K562 (cell line): ENCODE measurements at regions not wholly inside any gene's neighbourhood (a gene's known extent, or its start where the extent isn't known, plus 50 kb on each side); places are given as distances from the start of the nearest gene placed in this dataset.
A peak's percentile ranks its signal among the peaks of the same experiment; 100 is the strongest.

Source experiments
- ATAC-seq: fragments of 200-7000 bp; cut with Tn5 transposase; 3 replicates; pipeline ENCODE4 v1.9.1; 2020; ENCODE audit warnings: moderate library complexity
- BruUV-seq: library from RNA; stranded (reverse); fragments of 400-500 nt; replicated peaks from 2 replicates; lab custom pipeline; 2021; lab: Mats Ljungman, UMichigan
- CTCF ChIA-PET: fragments of 300-600 bp; formaldehyde crosslinking; extraction: SDS; loops from one replicate; lab custom pipeline; 2021; ENCODE audit warnings: low intra/inter-chr PET ratio; lab: Yijun Ruan, JAX
- POLR2A ChIA-PET: fragments of 300-600, 350-650 bp; sonication (Branson Sonifier 250); formaldehyde crosslinking; extraction: SDS; loops from one replicate; lab custom pipeline; 2021; ENCODE audit warnings: antibody characterized with exemption, inconsistent platforms; lab: Yijun Ruan, JAX
- DNase-seq, 4 experiments: peaks; one replicate each; pipeline versions ENCODE4 v3.0.0 to v3.0.0-alpha.2; 2011 to 2018; ENCODE audit warnings: low spot score in 3 of 4, mixed read lengths in 3 of 4; ENCODE audit errors: extremely low read depth in 1 of 4
- FAIRE-seq: peaks from 2 replicates; lab custom pipeline; 2011; peaks lifted over from hg19 to GRCh38; lab: Jason Lieb, UNC
- H2AFZ ChIP-seq: 2 replicates; pipeline ENCODE4 v1.6.0; 2011; ENCODE audit warnings: low read depth, low read length, control low read depth, inconsistent platforms
- H3K27ac ChIP-seq: fragments of 200-600 bp; 3 replicates; pipeline ENCODE4 v1.8.0; 2011; ENCODE audit warnings: low read depth, mild to moderate bottlenecking, control low read depth, inconsistent platforms, low read length, moderate library complexity, mixed read lengths; ENCODE audit errors: extremely low read depth
- H3K27me3 ChIP-seq, 2 experiments: fragments of 300-600 bp in 1 of 2; 2 replicates in 1 of 2; 3 replicates in 1 of 2; pipeline versions ENCODE4 v1.6.0 to v1.8.0; 2011; ENCODE audit warnings: inconsistent platforms in 2 of 2, low read length in 2 of 2, mild to moderate bottlenecking in 1 of 2, mixed read lengths in 1 of 2, moderate library complexity in 1 of 2; ENCODE audit not compliant: control insufficient read depth in 2 of 2, insufficient read depth in 2 of 2
- H3K36me3 ChIP-seq: fragments of 300-600 bp; 3 replicates; pipeline ENCODE4 v1.8.0; 2011; ENCODE audit warnings: mild to moderate bottlenecking, low read length, inconsistent platforms; ENCODE audit not compliant: control insufficient read depth, insufficient read depth
- H3K4me1 ChIP-seq, 2 experiments: fragments of 200-600 bp in 1 of 2; replicated peaks in 1 of 2; 2 replicates in 1 of 2; 3 replicates in 1 of 2; pipeline versions ENCODE4 v1.5.1 to v1.8.0; 2011; ENCODE audit warnings: inconsistent platforms in 2 of 2, low read length in 2 of 2, mild to moderate bottlenecking in 1 of 2, mixed read lengths in 1 of 2, moderate library complexity in 1 of 2; ENCODE audit not compliant: control insufficient read depth in 2 of 2, insufficient read depth in 2 of 2
- H3K4me2 ChIP-seq: 2 replicates; pipeline ENCODE4 v1.6.1; 2011; ENCODE audit warnings: low read length, control low read depth, inconsistent platforms, mixed read lengths; ENCODE audit not compliant: insufficient read depth
- H3K4me3 ChIP-seq: fragments of 200-600 bp; sonication (generic), shearing (Covaris generic); 2 replicates; pipeline ENCODE4 v1.5.1; 2016; ENCODE audit warnings: control low read depth, inconsistent platforms
- H3K79me2 ChIP-seq: fragments of 200-600 bp; 3 replicates; pipeline ENCODE4 v1.8.0; 2011; ENCODE audit warnings: low read length, inconsistent platforms; ENCODE audit not compliant: control insufficient read depth, insufficient read depth
- H3K9ac ChIP-seq, 2 experiments: 2 replicates each; pipeline versions ENCODE4 v1.6.0 to v1.6.1; 2011; ENCODE audit warnings: low read depth in 2 of 2, low read length in 2 of 2, control low read depth in 1 of 2, inconsistent platforms in 1 of 2, mild to moderate bottlenecking in 1 of 2, mixed read lengths in 1 of 2; ENCODE audit not compliant: insufficient read depth in 1 of 2
- H3K9me1 ChIP-seq: one replicate; pipeline ENCODE4 v1.6.0; 2011; ENCODE audit warnings: inconsistent platforms, mild to moderate bottlenecking, low read length, moderate library complexity; ENCODE audit not compliant: control insufficient read depth, insufficient read depth
- H3K9me3 ChIP-seq: replicated peaks from 2 replicates; pipeline ENCODE4 v1.5.1; 2011; ENCODE audit warnings: low read depth, low read length, inconsistent platforms; ENCODE audit not compliant: control insufficient read depth, insufficient read depth
- H4K20me1 ChIP-seq: replicated peaks from 2 replicates; pipeline ENCODE4 v1.6.1; 2011; ENCODE audit warnings: low read length, inconsistent platforms, mixed read lengths; ENCODE audit not compliant: control insufficient read depth, insufficient read depth
- ADNP ChIP-seq: fragments of 200-800 bp; sonication (Bioruptor generic); IDR thresholded peaks from 2 replicates; pipeline ENCODE4 v1.6.1; 2016; ENCODE audit warnings: missing genetic modification characterization, missing compliant biosample characterization
- BDP1 ChIP-seq: IDR thresholded peaks from 3 replicates; pipeline ENCODE4 v1.6.1; 2011; ENCODE audit not compliant: insufficient read length, insufficient read depth
- FUS ChIP-seq: fragments of 200-400 bp; formaldehyde crosslinking; optimal IDR thresholded peaks from 2 replicates; pipeline ENCODE3; 2017; ENCODE audit warnings: low read depth, low read length
- GTF2A2 ChIP-seq: IDR thresholded peaks from 2 replicates; pipeline ENCODE4 v1.6.1; 2016; ENCODE audit warnings: mild to moderate bottlenecking, missing genetic modification characterization, missing compliant biosample characterization
- HDAC3 ChIP-seq: fragments of 450-650 bp; IDR thresholded peaks from 2 replicates; pipeline ENCODE4 v1.6.1; 2018; ENCODE audit warnings: borderline replicate concordance, mild to moderate bottlenecking, moderate library complexity; ENCODE audit not compliant: partially characterized antibody
- HNRNPLL ChIP-seq: fragments of 200-400 bp; formaldehyde crosslinking; IDR thresholded peaks from 2 replicates; pipeline ENCODE4 v1.6.1; 2017; ENCODE audit warnings: low read length, low read depth, mild to moderate bottlenecking; ENCODE audit not compliant: poor library complexity, severe bottlenecking
- MXI1 ChIP-seq: IDR thresholded peaks from 2 replicates; pipeline ENCODE4 v1.6.1; 2011; ENCODE audit warnings: low read depth, mild to moderate bottlenecking, improper control_type of control experiment, low read length
- NCOR1 ChIP-seq: fragments of 450-650 bp; IDR thresholded peaks from 2 replicates; pipeline ENCODE4 v1.6.1; 2016; ENCODE audit warnings: mild to moderate bottlenecking, moderate library complexity
- NUFIP1 ChIP-seq: fragments of 450-650 bp; IDR thresholded peaks from 2 replicates; pipeline ENCODE4 v1.6.1; 2018; ENCODE audit not compliant: partially characterized antibody
- POU5F1 ChIP-seq: fragments of 150-350 bp; IDR thresholded peaks from 2 replicates; pipeline ENCODE4 v1.6.1; 2014; ENCODE audit warnings: borderline replicate concordance, low read length, low read depth, mild to moderate bottlenecking; ENCODE audit not compliant: partially characterized antibody
- SMAD1 ChIP-seq: fragments of 150-350 bp; IDR thresholded peaks from 2 replicates; pipeline ENCODE4 v1.6.1; 2014; ENCODE audit warnings: low read length, low read depth; ENCODE audit not compliant: partially characterized antibody
- WHSC1 ChIP-seq: IDR thresholded peaks from one replicate; pipeline ENCODE4 v1.6.1; 2012; ENCODE audit warnings: low read length, control low read depth, inconsistent platforms
- ZNF174 ChIP-seq: fragments of 250-450 bp; sonication (Bioruptor Pico); IDR thresholded peaks from 2 replicates; pipeline ENCODE4 v1.4.0; 2020; ENCODE audit warnings: mild to moderate bottlenecking
- ZNF3 ChIP-seq: fragments of 250-450 bp; sonication (Bioruptor Pico); IDR thresholded peaks from 2 replicates; pipeline ENCODE4 v1.5.0; 2021; ENCODE audit warnings: mild to moderate bottlenecking, moderate library complexity
- ZNF347 ChIP-seq: fragments of 450-650 bp; formaldehyde crosslinking; IDR thresholded peaks from 2 replicates; pipeline ENCODE4 v1.4.0; 2020; ENCODE audit warnings: low read depth, mild to moderate bottlenecking, moderate library complexity
- ZZZ3 ChIP-seq: fragments of 450-650 bp; IDR thresholded peaks from 2 replicates; pipeline ENCODE4 v1.6.1; 2016; ENCODE audit warnings: antibody characterized with exemption, mild to moderate bottlenecking, moderate library complexity
- WGBS: fragments of 100-300 bp; shearing (Covaris generic); methylation state at CpG from one replicate; pipeline ENCODE4 v1.1.6; 2016; ENCODE audit warnings: low coverage, mixed read lengths; ENCODE audit not compliant: insufficient coverage; ENCODE audit errors: missing lambda C conversion rate; 5-methylcytosine and 5-hydroxymethylcytosine counted together
- in situ Hi-C: fragments of 300-500 bp; cut with MboI; formaldehyde crosslinking; loops from 4 replicates; pipeline ENCODE4 v1.15.0; 2018; ENCODE audit warnings: inconsistent platforms, mixed read lengths
- intact Hi-C: fragments of 100-400 bp; cut with micrococcal nuclease; formaldehyde crosslinking; loops from 2 replicates; pipeline ENCODE4 v1.14.2; 2022

- in situ Hi-C loops (loop anchor here (10.0 kb wide), 1 partner anchor 135 kb away; no protein-coding TSS in a partner anchor), intact Hi-C loops (no loop called here)
- CTCF ChIA-PET: no interaction called here
- Histone ChIP-seq H3K79me2 (no peaks in the 10 kb centered on the region), H2AFZ (no peak overlapping the region), H3K27me3 (peaks cover 7 to 16% of the 10 kb centered on the region in 2 experiments; a peak in 3 of 5 replicates), H3K4me2 (no peak overlapping the region), H3K36me3 (no peaks in the 10 kb centered on the region), H3K9ac (no peak overlapping the region)
- POLR2A ChIA-PET: interaction anchor here (0.6 kb wide), 1 partner anchor 327 kb away, joined by 3 read pairs; no protein-coding TSS in a partner anchor
- no peak for DNase-seq
- no peak for FAIRE-seq
- WGBS: 1% methylated on average over 4 of the region's 5 CpGs
- TF ChIP-seq SMAD1 (no peak), ZNF3 (no peak), HDAC3 (no peak)
- TF ChIP-seq, all 486 proteins: peak for 0
- no peaks in the 10 kb centered on the region for H3K4me1 ChIP-seq
- no TSS peak for BruUV-seq
- H3K4me3 ChIP-seq: no peak overlapping the region
- ATAC-seq: no peak
- H4K20me1 ChIP-seq: no peaks in the 10 kb centered on the region
- no peaks in the 10 kb centered on the region for H3K9me1 ChIP-seq
- H3K27ac ChIP-seq: no peak overlapping the region
- no peaks in the 10 kb centered on the region for H3K9me3 ChIP-seq
These were observed 229.7 kb downstream of the ANKRD36B start for GRCh38 chr2:97359861-97360584.

GRCh38 chr2:97355887-97356286, 233.8 kb downstream of the ANKRD36B start:
- no peak overlapping the region for H3K4me2 ChIP-seq
- FAIRE-seq (no peak), DNase-seq (no peak), ATAC-seq (0 out of 3 replicates have a peak, but pooled peaks have one; percentile 37)
- H3K9me3 ChIP-seq: no peaks in the 10 kb centered on the region
- no peaks in the 10 kb centered on the region for H3K79me2 ChIP-seq
- no peak for TF ChIP-seq ZNF347
- TF ChIP-seq ZNF174 (CRISPR knock-in tag): no peak
- TF ChIP-seq HNRNPLL: no peak
- no peak for TF ChIP-seq ADNP (tag)
- no peak for TF ChIP-seq FUS
- TF ChIP-seq GTF2A2 (tag): no peak
- TF ChIP-seq POU5F1: no peak
- TF ChIP-seq ZZZ3: no peak
- TF ChIP-seq NUFIP1: no peak
- TF ChIP-seq NCOR1: no peak
- no peak for TF ChIP-seq BDP1
- no peak for TF ChIP-seq MXI1
- TF ChIP-seq WHSC1: no peak
- CTCF ChIA-PET: no interaction called here
- H3K9me1 ChIP-seq: no peaks in the 10 kb centered on the region
- H3K9ac ChIP-seq: no peak overlapping the region
- BruUV-seq: no TSS peak
- in situ Hi-C loops: loop anchor here (10.0 kb wide), 1 partner anchor 139 kb away; no protein-coding TSS in a partner anchor
- no peak overlapping the region for H2AFZ ChIP-seq
- 3% methylated on average over 4 of the region's 4 CpGs for WGBS
- no peak overlapping the region for H3K4me3 ChIP-seq
- H4K20me1 ChIP-seq: no peaks in the 10 kb centered on the region
- no peak overlapping the region for H3K27ac ChIP-seq
- POLR2A ChIA-PET: no interaction called here
- intact Hi-C loops: no loop called here
- no peaks in the 10 kb centered on the region for H3K4me1 ChIP-seq
- H3K36me3 ChIP-seq: no peaks in the 10 kb centered on the region
- H3K27me3 ChIP-seq: peaks cover 11 to 21% of the 10 kb centered on the region in 2 experiments; a peak in 4 of 5 replicates
